Gastroesophageal sphincter (tissue), 4 donors: ENCODE measurements at regions not wholly inside any gene's neighbourhood (a gene's known extent, or its start where the extent isn't known, plus 50 kb on each side); places are given as distances from the start of the nearest gene placed in this dataset.

ENCODE experiments used
- ATAC-seq: fragments of 150-250 bp; one replicate; pipeline ENCODE4 v1.9.1; 2016; ENCODE audit warnings: mild to moderate bottlenecking, moderate library complexity
- H3K27ac ChIP-seq, 4 donors: fragments of 200-600 bp; sonication (generic) in 3 of 4; 1 replicate in 3 of 4; 2 replicates in 1 of 4; pipeline ENCODE4 v1.5.1; 2016 to 2019
- H3K27me3 ChIP-seq: fragments of 200-600 bp; sonication (generic); one replicate; pipeline ENCODE4 v1.5.1; 2019
- H3K36me3 ChIP-seq, 2 donors: fragments of 200-600 bp; sonication (generic); one replicate each; pipeline ENCODE4 v1.5.1; 2019; ENCODE audit warnings: control low read depth in 1 of 2
- H3K4me1 ChIP-seq, 3 donors: fragments of 200-600 bp; sonication (generic); 1 replicate in 2 of 3; 2 replicates in 1 of 3; pipeline ENCODE4 v1.5.1; 2016 to 2019; ENCODE audit warnings: control low read depth in 2 of 3
- H3K4me3 ChIP-seq, 2 donors: fragments of 200-600 bp; sonication (generic); one replicate each; pipeline ENCODE4 v1.5.1; 2019; ENCODE audit warnings: mild to moderate bottlenecking in 1 of 2, moderate library complexity in 1 of 2
- H3K9me3 ChIP-seq, 3 donors: fragments of 200-600 bp; sonication (generic); one replicate each; pipeline ENCODE4 v1.5.1; 2017 to 2019; ENCODE audit warnings: control low read depth in 2 of 3
- EP300 ChIP-seq: sonication (generic); formaldehyde crosslinking; IDR thresholded peaks from one replicate; pipeline ENCODE4 v1.6.1; 2017; ENCODE audit warnings: antibody characterized with exemption, mild to moderate bottlenecking
- POLR2A ChIP-seq, 2 donors: fragments of 450-650 bp; IDR thresholded peaks; one replicate each; pipeline ENCODE4 v1.6.1; 2017; ENCODE audit warnings: antibody characterized with exemption in 2 of 2, mild to moderate bottlenecking in 2 of 2, moderate library complexity in 1 of 2
- POLR2AphosphoS5 ChIP-seq: sonication (generic); formaldehyde crosslinking; IDR thresholded peaks from one replicate; pipeline ENCODE4 v1.6.1; 2017; ENCODE audit warnings: antibody characterized with exemption
- WGBS, 2 donors: methylation state at CpG; one replicate each; pipeline ENCODE4 v1.1.5; 2018; ENCODE audit warnings: low coverage in 1 of 2; 5-methylcytosine and 5-hydroxymethylcytosine counted together
- TF ChIP-seq, protein P1 (sequence below), 4 experiments: fragments of 200-600 bp in 2 of 4; fragments of 450-650 bp in 2 of 4; sonication (generic) in 1 of 4; IDR thresholded peaks; one replicate each; pipeline ENCODE4 v1.5.1; 2017 to 2019; ENCODE audit warnings: antibody characterized with exemption in 4 of 4, mild to moderate bottlenecking in 2 of 4, moderate library complexity in 2 of 4

DNA sequence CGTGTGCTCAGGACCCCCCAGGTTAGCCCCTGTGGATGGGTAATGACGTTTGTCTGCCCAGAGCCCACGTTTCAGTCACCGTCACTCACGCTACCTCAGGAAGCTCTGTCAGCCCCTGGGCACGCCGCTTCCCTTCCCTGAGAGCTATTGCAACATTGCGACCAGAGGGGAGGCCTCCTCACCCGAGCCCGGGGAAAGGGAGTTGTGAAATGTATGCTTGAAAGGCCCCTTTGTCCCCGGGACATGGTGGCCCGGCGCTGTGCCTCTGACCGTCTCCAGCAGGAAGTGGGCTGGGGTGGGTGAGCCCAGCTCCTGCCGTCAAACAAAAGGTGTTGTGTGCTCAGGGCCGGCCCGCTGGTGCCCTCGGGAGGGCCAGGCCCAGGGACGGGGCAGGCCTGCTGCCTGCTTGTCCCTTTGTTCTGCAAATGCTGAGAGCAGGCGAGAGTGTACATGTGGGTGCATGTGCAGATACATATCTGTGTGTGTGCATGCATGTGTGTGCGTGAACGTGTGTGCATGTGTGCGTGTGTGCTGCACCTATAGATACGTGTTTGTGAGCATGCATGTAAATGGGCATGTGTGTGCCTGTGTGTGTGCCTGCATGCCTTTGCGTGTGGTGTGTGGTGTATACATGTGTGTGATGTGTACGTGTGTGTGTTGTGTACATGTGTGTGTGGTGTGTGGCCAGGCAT, 1125.0 kb downstream of the BRD1 start:
- 74 to 82% methylated on average over 6 to 12 of the region's 26 CpGs for WGBS, 2 donors
- Histone ChIP-seq H3K36me3 (no peaks in the 10 kb centered on the region), H3K27ac (peak overlapping the region in 2 of 4 donors; percentile 18 to 58), H3K4me1 (no peaks in the 10 kb centered on the region), H3K4me3 (no peak overlapping the region), H3K27me3 (peaks cover 22% of the 10 kb centered on the region), H3K9me3 (no peaks in the 10 kb centered on the region)
- peak; percentile 44 for ATAC-seq
- TF ChIP-seq EP300 (no peak), POLR2AphosphoS5 (peak; percentile 15)

DNA sequence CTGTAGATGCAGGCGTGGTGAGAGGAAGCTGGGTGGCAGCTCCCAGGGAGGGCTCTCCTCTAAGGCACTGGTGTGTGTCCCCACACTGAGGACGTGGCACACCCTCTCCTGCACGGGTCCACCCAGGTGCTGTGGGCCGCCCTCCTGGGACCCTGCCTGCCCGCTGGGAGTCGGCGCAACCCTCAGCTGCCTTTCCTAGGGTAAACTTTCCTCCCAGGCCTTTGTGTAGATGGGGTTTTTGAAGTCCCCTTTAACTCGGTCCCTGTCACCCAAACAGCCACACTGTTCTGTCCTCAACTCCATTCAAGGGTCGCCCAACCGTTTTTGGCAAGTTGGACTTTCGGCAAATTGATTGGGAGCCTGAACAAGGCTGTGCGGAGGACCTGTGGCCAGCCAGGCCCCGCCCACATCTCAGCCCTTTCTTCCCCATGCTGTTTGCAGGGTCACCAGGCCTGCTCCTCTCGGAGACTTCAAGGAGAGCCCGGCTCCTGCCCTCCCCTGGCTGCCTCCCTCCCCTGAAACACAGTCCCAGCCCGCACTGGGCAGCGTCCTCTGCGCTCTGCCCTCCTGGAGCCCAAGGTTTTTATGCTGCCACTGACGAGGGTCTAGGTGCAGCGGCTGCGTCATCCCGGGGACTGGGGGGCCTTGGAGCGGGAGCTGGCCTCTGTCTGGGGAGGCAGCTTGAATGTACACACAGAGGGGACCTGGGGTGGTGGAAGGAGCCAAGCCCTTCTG, 1126.2 kb downstream of the BRD1 start:
- Histone ChIP-seq H3K27me3 (peaks cover 18% of the 10 kb centered on the region), H3K27ac (peak overlapping the region in 1 of 4 donors; percentile 19), H3K4me1 (no peaks in the 10 kb centered on the region), H3K4me3 (no peak overlapping the region), H3K9me3 (no peaks in the 10 kb centered on the region), H3K36me3 (no peaks in the 10 kb centered on the region)
- TF ChIP-seq, protein P1, sequence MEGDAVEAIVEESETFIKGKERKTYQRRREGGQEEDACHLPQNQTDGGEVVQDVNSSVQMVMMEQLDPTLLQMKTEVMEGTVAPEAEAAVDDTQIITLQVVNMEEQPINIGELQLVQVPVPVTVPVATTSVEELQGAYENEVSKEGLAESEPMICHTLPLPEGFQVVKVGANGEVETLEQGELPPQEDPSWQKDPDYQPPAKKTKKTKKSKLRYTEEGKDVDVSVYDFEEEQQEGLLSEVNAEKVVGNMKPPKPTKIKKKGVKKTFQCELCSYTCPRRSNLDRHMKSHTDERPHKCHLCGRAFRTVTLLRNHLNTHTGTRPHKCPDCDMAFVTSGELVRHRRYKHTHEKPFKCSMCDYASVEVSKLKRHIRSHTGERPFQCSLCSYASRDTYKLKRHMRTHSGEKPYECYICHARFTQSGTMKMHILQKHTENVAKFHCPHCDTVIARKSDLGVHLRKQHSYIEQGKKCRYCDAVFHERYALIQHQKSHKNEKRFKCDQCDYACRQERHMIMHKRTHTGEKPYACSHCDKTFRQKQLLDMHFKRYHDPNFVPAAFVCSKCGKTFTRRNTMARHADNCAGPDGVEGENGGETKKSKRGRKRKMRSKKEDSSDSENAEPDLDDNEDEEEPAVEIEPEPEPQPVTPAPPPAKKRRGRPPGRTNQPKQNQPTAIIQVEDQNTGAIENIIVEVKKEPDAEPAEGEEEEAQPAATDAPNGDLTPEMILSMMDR (IDR thresholded peaks at IDR 0.05), result no peak
- no peak for TF ChIP-seq POLR2AphosphoS5
- TF ChIP-seq EP300, result no peak
- TF ChIP-seq POLR2A (IDR thresholded peaks at IDR 0.05), result no peak
- no CpG with 5 or more reads among the region's 23 CpGs for WGBS, 2 donors
- ATAC-seq, result no peak

DNA sequence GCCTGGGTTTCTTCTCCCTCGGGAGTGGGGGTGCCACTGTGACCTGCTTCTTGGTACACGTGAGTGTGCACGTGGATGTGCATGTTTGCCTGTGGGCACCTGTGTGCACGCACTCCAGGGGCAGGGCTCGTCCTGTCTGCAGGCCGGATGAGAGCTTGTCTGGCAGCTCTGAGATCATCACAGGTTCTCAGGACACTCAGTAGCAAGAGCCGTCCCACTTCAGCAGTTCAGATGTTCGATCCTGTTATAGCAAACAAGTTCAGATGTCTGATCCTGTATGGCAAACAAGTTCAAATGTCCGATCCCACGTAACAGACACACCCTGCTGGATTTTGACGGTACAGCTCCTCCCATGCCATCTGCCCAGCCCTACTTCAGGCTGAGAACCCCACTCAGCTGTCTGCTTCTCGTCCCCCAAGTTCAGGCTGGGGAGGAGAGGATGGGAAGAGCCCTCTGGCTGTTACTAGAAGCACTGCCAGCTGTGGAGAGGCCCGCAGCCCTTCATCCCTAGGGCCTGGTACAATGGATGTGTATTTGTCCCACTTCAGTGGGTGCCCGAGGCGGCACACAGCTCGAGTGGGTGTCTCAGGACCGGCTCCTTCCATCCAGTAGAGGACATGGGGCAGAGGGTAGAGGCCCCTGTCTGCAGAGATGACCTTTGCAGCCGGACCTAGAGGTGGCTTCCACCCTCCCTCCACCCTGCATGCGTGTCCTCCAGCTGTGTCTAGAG, 1126.9 kb downstream of the BRD1 start:
- Histone ChIP-seq H3K4me1 (no peaks in the 10 kb centered on the region), H3K4me3 (no peak overlapping the region), H3K27me3 (peaks cover 18% of the 10 kb centered on the region), H3K9me3 (no peaks in the 10 kb centered on the region), H3K36me3 (no peaks in the 10 kb centered on the region), H3K27ac (peak overlapping the region in 1 of 4 donors; percentile 19)
- ATAC-seq, result no peak
- WGBS, 2 donors, result 59% methylated on average over 5 of the region's 19 CpGs; no CpG with 5 or more reads in 1 of the 2 donors
- TF ChIP-seq POLR2A (IDR thresholded peaks at IDR 0.05) (no peak), EP300 (no peak), POLR2AphosphoS5 (no peak)
- TF ChIP-seq, protein P1 (IDR thresholded peaks at IDR 0.05), result no peak

DNA sequence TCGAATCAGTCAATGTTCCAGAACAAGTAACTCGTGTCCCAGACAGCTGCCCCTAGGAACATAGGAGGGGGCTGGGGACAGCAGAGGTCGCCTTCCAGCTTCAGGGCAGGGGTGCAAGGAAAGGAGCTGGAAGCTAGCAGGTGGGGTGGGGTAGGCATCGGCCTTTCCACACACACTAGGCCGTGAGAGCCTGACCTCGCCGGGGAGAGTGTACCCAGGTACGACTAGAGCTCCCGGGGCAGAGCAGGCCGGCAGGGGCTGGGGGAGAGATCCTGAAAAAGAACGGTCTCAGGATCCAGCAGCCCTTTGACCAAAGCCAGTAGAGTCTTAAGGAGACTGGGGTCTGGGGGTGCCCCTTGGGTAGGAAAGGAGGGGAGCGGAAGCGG, 1127.5 kb downstream of the BRD1 start:
- Histone ChIP-seq H3K4me3 (no peak overlapping the region), H3K36me3 (no peaks in the 10 kb centered on the region), H3K27me3 (peaks cover 18% of the 10 kb centered on the region), H3K27ac (peak overlapping the region in 1 of 4 donors; percentile 19), H3K4me1 (no peaks in the 10 kb centered on the region), H3K9me3 (no peaks in the 10 kb centered on the region)
- 90 to 100% methylated on average over 3 to 7 of the region's 13 CpGs for WGBS, 2 donors
- TF ChIP-seq, protein P1 (IDR thresholded peaks at IDR 0.05), result no peak
- no peak for TF ChIP-seq EP300
- TF ChIP-seq POLR2AphosphoS5, result no peak
- TF ChIP-seq POLR2A (IDR thresholded peaks at IDR 0.05), result no peak
- no peak for ATAC-seq

DNA sequence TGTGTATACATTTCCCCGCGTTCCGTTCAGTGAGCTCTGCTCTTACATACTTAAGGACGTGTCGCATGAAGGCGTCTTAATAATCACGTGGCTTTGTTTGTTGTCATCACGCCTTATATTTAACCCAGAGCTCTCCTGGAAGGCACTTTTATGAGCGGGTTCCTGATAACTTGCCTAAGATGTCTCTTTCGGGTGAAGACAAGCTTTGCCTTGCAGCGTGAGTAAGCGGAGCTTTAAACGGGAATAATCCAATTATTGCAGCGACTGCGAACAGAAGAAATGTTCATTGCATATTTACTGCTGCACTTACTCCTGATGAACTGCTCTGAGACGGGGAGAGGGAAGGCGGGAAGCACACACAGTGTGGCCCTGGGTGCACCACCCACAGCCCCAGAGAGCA, 1128.2 kb downstream of the BRD1 start:
- H3K9me3 ChIP-seq, result no peaks in the 10 kb centered on the region
- WGBS, 2 donors, result 52 to 63% methylated on average over 6 to 17 of the region's 17 CpGs
- ATAC-seq, result no peak
- H3K27ac ChIP-seq, result no peak overlapping the region
- TF ChIP-seq EP300, result no peak
- no peak for TF ChIP-seq POLR2A (IDR thresholded peaks at IDR 0.05)
- TF ChIP-seq, protein P1 (IDR thresholded peaks at IDR 0.05), result no peak
- TF ChIP-seq POLR2AphosphoS5, result no peak
- H3K4me3 ChIP-seq, result no peak overlapping the region
- H3K36me3 ChIP-seq, result no peaks in the 10 kb centered on the region
- no peaks in the 10 kb centered on the region for H3K4me1 ChIP-seq
- H3K27me3 ChIP-seq, result peaks cover 19% of the 10 kb centered on the region
